IPS-15b (cell line): ENCODE measurements at regions not wholly inside any gene's neighbourhood (a gene's known extent, or its start where the extent isn't known, plus 50 kb on each side); places are given as distances from the start of the nearest gene placed in this dataset.

ENCODE experiments used
- H3K27me3 ChIP-seq: one replicate; pipeline ENCODE4 v1.6.1; 2013; ENCODE audit warnings: low read length; ENCODE audit not compliant: control insufficient read depth, insufficient read depth
- H3K36me3 ChIP-seq: one replicate; pipeline ENCODE4 v1.6.1; 2013; ENCODE audit warnings: low read length; ENCODE audit not compliant: control insufficient read depth, insufficient read depth
- H3K4me1 ChIP-seq: one replicate; pipeline ENCODE4 v1.6.1; 2013; ENCODE audit warnings: mild to moderate bottlenecking, low read length; ENCODE audit not compliant: control insufficient read depth, insufficient read depth
- H3K4me3 ChIP-seq: one replicate; pipeline ENCODE4 v1.5.1; 2013; ENCODE audit warnings: low read depth, low read length
- H3K9ac ChIP-seq: one replicate; pipeline ENCODE4 v1.6.1; 2013; ENCODE audit warnings: low read depth, mild to moderate bottlenecking, low read length
- H3K9me3 ChIP-seq: one replicate; pipeline ENCODE4 v1.6.1; 2013; ENCODE audit warnings: mild to moderate bottlenecking, low read length; ENCODE audit not compliant: control insufficient read depth, insufficient read depth

GRCh38 chr16:48816393-48816792 is 206.4 kb upstream of the N4BP1 start:
- no peaks in the 10 kb centered on the region for H3K9me3 ChIP-seq
- H3K9ac ChIP-seq: no peak overlapping the region
- H3K27me3 ChIP-seq: peaks cover 21% of the 10 kb centered on the region
- H3K4me1 ChIP-seq: peaks cover 2% of the 10 kb centered on the region
- H3K36me3 ChIP-seq: no peaks in the 10 kb centered on the region
- no peak overlapping the region for H3K4me3 ChIP-seq

GRCh38 chr16:48814994-48815393 is 205.0 kb upstream of the N4BP1 start:
- H3K36me3 ChIP-seq: no peaks in the 10 kb centered on the region
- no peak overlapping the region for H3K4me3 ChIP-seq
- H3K4me1 ChIP-seq: peaks cover 2% of the 10 kb centered on the region
- no peaks in the 10 kb centered on the region for H3K9me3 ChIP-seq
- H3K9ac ChIP-seq: no peak overlapping the region
- H3K27me3 ChIP-seq: peaks cover 31% of the 10 kb centered on the region

- H3K27me3 ChIP-seq: peaks cover 45% of the 10 kb centered on the region
- H3K9me3 ChIP-seq: no peaks in the 10 kb centered on the region
Observed at GRCh38 chr16:48813485-48813884, 203.5 kb upstream of the N4BP1 start.

GRCh38 chr16:48812856-48813255 is 202.9 kb upstream of the N4BP1 start:
- Histone ChIP-seq H3K4me1 (peaks cover 2% of the 10 kb centered on the region), H3K9ac (no peak overlapping the region), H3K27me3 (peaks cover 45% of the 10 kb centered on the region), H3K36me3 (no peaks in the 10 kb centered on the region), H3K4me3 (no peak overlapping the region), H3K9me3 (no peaks in the 10 kb centered on the region)

More at GRCh38 chr16:48813485-48813884, 203.5 kb upstream of the N4BP1 start:
- H3K4me3 ChIP-seq: no peak overlapping the region
- no peak overlapping the region for H3K9ac ChIP-seq
- H3K36me3 ChIP-seq: no peaks in the 10 kb centered on the region
- H3K4me1 ChIP-seq: peaks cover 2% of the 10 kb centered on the region

- peaks cover 45% of the 10 kb centered on the region for H3K27me3 ChIP-seq
- H3K4me1 ChIP-seq: peaks cover 2% of the 10 kb centered on the region
- H3K9me3 ChIP-seq: no peaks in the 10 kb centered on the region
- H3K36me3 ChIP-seq: no peaks in the 10 kb centered on the region
- no peak overlapping the region for H3K9ac ChIP-seq
- H3K4me3 ChIP-seq: peak overlapping the region; percentile 53
Observed at GRCh38 chr16:48811478-48811877, 201.5 kb upstream of the N4BP1 start.

GRCh38 chr16:48810803-48811453 is 200.9 kb upstream of the N4BP1 start:
- no peaks in the 10 kb centered on the region for H3K9me3 ChIP-seq
- H3K4me3 ChIP-seq: peak overlapping the region; percentile 53
- H3K36me3 ChIP-seq: no peaks in the 10 kb centered on the region
- H3K4me1 ChIP-seq: peaks cover 2% of the 10 kb centered on the region
- peaks cover 45% of the 10 kb centered on the region for H3K27me3 ChIP-seq
- no peak overlapping the region for H3K9ac ChIP-seq

GRCh38 chr16:48810436-48810802 is 200.4 kb upstream of the N4BP1 start:
- Histone ChIP-seq H3K4me3 (peak overlapping the region; percentile 53), H3K4me1 (peaks cover 2% of the 10 kb centered on the region), H3K9me3 (no peaks in the 10 kb centered on the region), H3K9ac (no peak overlapping the region), H3K36me3 (no peaks in the 10 kb centered on the region), H3K27me3 (peaks cover 43% of the 10 kb centered on the region)

- no peaks in the 10 kb centered on the region for H3K9me3 ChIP-seq
Observed at GRCh38 chr16:48790151-48790550, 180.2 kb upstream of the N4BP1 start.

GRCh38 chr16:48788475-48788874 is 178.5 kb upstream of the N4BP1 start:
- Histone ChIP-seq H3K4me3 (no peak overlapping the region), H3K36me3 (no peaks in the 10 kb centered on the region), H3K9me3 (no peaks in the 10 kb centered on the region), H3K9ac (no peak overlapping the region), H3K27me3 (no peaks in the 10 kb centered on the region), H3K4me1 (peaks cover 3% of the 10 kb centered on the region)

More at GRCh38 chr16:48790151-48790550, 180.2 kb upstream of the N4BP1 start:
- Histone ChIP-seq H3K4me3 (no peak overlapping the region), H3K9ac (no peak overlapping the region), H3K27me3 (no peaks in the 10 kb centered on the region), H3K4me1 (peaks cover 5% of the 10 kb centered on the region), H3K36me3 (no peaks in the 10 kb centered on the region)

DNA sequence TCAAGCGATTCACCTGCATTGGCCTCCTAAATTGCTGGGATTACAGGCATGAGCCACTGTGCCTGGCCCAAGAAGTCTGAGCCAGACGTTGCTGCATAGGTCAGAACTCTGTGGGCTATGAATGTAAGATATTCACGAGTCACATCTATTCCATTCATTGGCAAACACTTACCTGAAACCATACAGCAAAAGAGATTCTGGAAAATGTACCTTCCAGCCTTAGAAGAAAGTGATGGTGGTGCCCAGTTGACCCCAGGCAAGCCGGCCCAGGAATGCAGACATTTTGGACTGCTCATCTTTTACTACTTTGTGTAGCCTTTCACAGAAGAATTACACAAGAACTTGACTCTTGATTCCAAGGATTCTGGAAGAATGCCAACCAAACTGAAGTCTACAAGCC is 135.6 kb upstream of the N4BP1 start:
- H3K9me3 ChIP-seq: no peaks in the 10 kb centered on the region
- no peaks in the 10 kb centered on the region for H3K4me1 ChIP-seq
- H3K36me3 ChIP-seq: no peaks in the 10 kb centered on the region
- no peak overlapping the region for H3K4me3 ChIP-seq
- H3K9ac ChIP-seq: no peak overlapping the region
- no peaks in the 10 kb centered on the region for H3K27me3 ChIP-seq

DNA sequence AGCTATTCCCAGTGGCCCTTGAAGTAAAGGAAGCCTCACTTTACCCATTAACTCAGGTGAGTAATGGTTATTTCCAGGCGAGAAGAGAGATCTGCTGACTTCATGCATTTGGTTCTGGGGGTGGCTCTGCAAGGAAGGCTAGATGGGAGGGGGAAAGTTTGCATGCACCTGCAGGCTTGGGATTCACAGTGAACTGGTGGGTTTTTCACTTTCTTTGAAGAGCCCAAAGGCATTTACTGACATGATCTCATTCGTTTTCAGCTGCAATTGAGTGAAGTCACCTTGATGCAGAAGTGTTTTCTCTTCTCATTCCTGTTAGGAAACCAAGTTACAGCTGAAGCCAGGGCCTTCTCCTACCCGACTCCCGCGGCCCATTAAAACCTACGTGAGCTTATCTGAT is 131.0 kb upstream of the N4BP1 start:
- Histone ChIP-seq H3K9me3 (no peaks in the 10 kb centered on the region), H3K9ac (no peak overlapping the region), H3K36me3 (no peaks in the 10 kb centered on the region), H3K27me3 (no peaks in the 10 kb centered on the region), H3K4me1 (peaks cover 3% of the 10 kb centered on the region), H3K4me3 (no peak overlapping the region)

GRCh38 chr16:48734220-48734619 is 124.2 kb upstream of the N4BP1 start:
- H3K4me3 ChIP-seq: no peak overlapping the region
- H3K36me3 ChIP-seq: no peaks in the 10 kb centered on the region
- no peaks in the 10 kb centered on the region for H3K9me3 ChIP-seq
- peaks cover 3% of the 10 kb centered on the region for H3K4me1 ChIP-seq
- no peak overlapping the region for H3K9ac ChIP-seq
- no peaks in the 10 kb centered on the region for H3K27me3 ChIP-seq
